ENCODE measurements at regions not wholly inside any gene's neighbourhood (a gene's known extent, or its start where the extent isn't known, plus 50 kb on each side); places are given as distances from the start of the nearest gene placed in this dataset.

GRCh38 chr12:92485351-92486348, 217.1 kb upstream of the PLEKHG7 start:
- H4K20me1 ChIP-seq (ENCODE audit: insufficient read depth, low read length) = no peaks in the 10 kb centered on the region
- H3K9me2 ChIP-seq (replicated peaks; ENCODE audit: insufficient read depth, low read length) = no peaks in the 10 kb centered on the region
- H3K36me3 ChIP-seq (replicated peaks; ENCODE audit: insufficient read depth, low read length) = no peaks in the 10 kb centered on the region
- H3K4me1 ChIP-seq (ENCODE audit: low read length) = no peaks in the 10 kb centered on the region
- H3K9me3 ChIP-seq (replicated peaks; ENCODE audit: insufficient read depth, low read length) = no peaks in the 10 kb centered on the region
- no peak overlapping the region for H3K9ac ChIP-seq (ENCODE audit: low read length)
- H3K4me2 ChIP-seq (ENCODE audit: low read depth, low read length) = no peak overlapping the region
- no peak overlapping the region for H2AFZ ChIP-seq (ENCODE audit: low read length)
- H3K79me2 ChIP-seq (ENCODE audit: low read length) = no peaks in the 10 kb centered on the region
- H3K27me3 ChIP-seq (replicated peaks; ENCODE audit: insufficient read depth, low read length) = no peaks in the 10 kb centered on the region
- no peak for DNase-seq
- no peak overlapping the region for H3K4me3 ChIP-seq (ENCODE audit: low read length)
- TF ChIP-seq CTCF (IDR thresholded peaks at IDR 0.05; ENCODE audit: low read length) = no peak
- no peak overlapping the region for H3K27ac ChIP-seq (ENCODE audit: low read length)
- no peaks in the 10 kb centered on the region for H3F3A ChIP-seq (ENCODE audit: insufficient read depth, low read length)

DNA sequence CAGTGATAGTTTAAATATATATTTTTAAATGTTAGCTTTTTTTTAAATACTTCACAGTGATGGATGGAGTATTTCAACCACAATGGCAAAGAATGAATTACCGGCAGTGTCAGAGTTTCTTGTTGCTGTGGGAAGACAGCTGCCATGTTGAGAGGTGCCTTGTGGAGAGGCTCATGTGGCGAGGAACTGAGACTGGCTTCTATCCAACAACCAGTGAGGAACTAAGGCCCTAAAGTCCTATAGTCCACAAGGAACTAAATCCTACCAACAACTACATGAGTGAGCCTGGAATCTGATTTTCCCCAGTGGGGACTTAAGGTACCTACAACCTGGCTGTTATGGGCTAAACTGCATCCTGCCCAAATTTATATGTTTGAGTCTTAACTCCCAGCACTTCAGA, 220.2 kb upstream of the PLEKHG7 start:
- Histone ChIP-seq H3K9me3 (replicated peaks; ENCODE audit: insufficient read depth, low read length) (no peaks in the 10 kb centered on the region), H3K27me3 (replicated peaks; ENCODE audit: insufficient read depth, low read length) (no peaks in the 10 kb centered on the region), H3K4me3 (ENCODE audit: low read length) (no peak overlapping the region), H3K79me2 (ENCODE audit: low read length) (no peaks in the 10 kb centered on the region), H4K20me1 (ENCODE audit: insufficient read depth, low read length) (no peaks in the 10 kb centered on the region), H3K36me3 (replicated peaks; ENCODE audit: insufficient read depth, low read length) (no peaks in the 10 kb centered on the region), H3K9ac (ENCODE audit: low read length) (no peak overlapping the region), H3K4me2 (ENCODE audit: low read depth, low read length) (no peak overlapping the region), H3F3A (ENCODE audit: insufficient read depth, low read length) (no peaks in the 10 kb centered on the region), H2AFZ (ENCODE audit: low read length) (no peak overlapping the region), H3K4me1 (ENCODE audit: low read length) (no peaks in the 10 kb centered on the region), H3K27ac (ENCODE audit: low read length) (no peak overlapping the region), H3K9me2 (replicated peaks; ENCODE audit: insufficient read depth, low read length) (no peaks in the 10 kb centered on the region)
- TF ChIP-seq EZH2 (optimal IDR thresholded peaks at IDR 0.05; ENCODE audit: low read depth, low read length) (no peak), CTCF (IDR thresholded peaks at IDR 0.05; ENCODE audit: low read length) (no peak), EZH2phosphoT487 (IDR thresholded peaks at IDR 0.05; ENCODE audit: low read length) (no peak)
- no peak for DNase-seq

GRCh38 chr12:92481066-92481465, 221.7 kb upstream of the PLEKHG7 start:
- Histone ChIP-seq H4K20me1 (ENCODE audit: insufficient read depth, low read length) (no peaks in the 10 kb centered on the region), H3K27me3 (replicated peaks; ENCODE audit: insufficient read depth, low read length) (no peaks in the 10 kb centered on the region), H3K9ac (ENCODE audit: low read length) (no peak overlapping the region), H3K4me3 (ENCODE audit: low read length) (no peak overlapping the region), H3K9me3 (replicated peaks; ENCODE audit: insufficient read depth, low read length) (no peaks in the 10 kb centered on the region), H2AFZ (ENCODE audit: low read length) (no peak overlapping the region), H3K9me2 (replicated peaks; ENCODE audit: insufficient read depth, low read length) (no peaks in the 10 kb centered on the region), H3K36me3 (replicated peaks; ENCODE audit: insufficient read depth, low read length) (no peaks in the 10 kb centered on the region), H3K4me2 (ENCODE audit: low read depth, low read length) (no peak overlapping the region), H3K4me1 (ENCODE audit: low read length) (no peaks in the 10 kb centered on the region), H3F3A (ENCODE audit: insufficient read depth, low read length) (no peaks in the 10 kb centered on the region), H3K79me2 (ENCODE audit: low read length) (no peaks in the 10 kb centered on the region), H3K27ac (ENCODE audit: low read length) (no peak overlapping the region)
- no peak for DNase-seq
- TF ChIP-seq EZH2 (optimal IDR thresholded peaks at IDR 0.05; ENCODE audit: low read depth, low read length) (no peak), CTCF (IDR thresholded peaks at IDR 0.05; ENCODE audit: low read length) (no peak)
